Endodermal cell (in vitro differentiated cells): ENCODE measurements at regions not wholly inside any gene's neighbourhood (a gene's known extent, or its start where the extent isn't known, plus 50 kb on each side); places are given as distances from the start of the nearest gene placed in this dataset.

Source experiments
- DNase-seq: peaks from one replicate; pipeline ENCODE4 v3.0.0-alpha.2; 2017
- H3K27ac ChIP-seq: 2 replicates; pipeline ENCODE4 v1.5.1; 2013; ENCODE audit warnings: mild to moderate bottlenecking, low read depth, low read length, moderate library complexity
- H3K27me3 ChIP-seq: 2 replicates; pipeline ENCODE4 v1.6.1; 2013; ENCODE audit warnings: mild to moderate bottlenecking, low read length, moderate library complexity; ENCODE audit not compliant: insufficient read depth, control insufficient read depth, poor library complexity, severe bottlenecking
- H3K36me3 ChIP-seq: 2 replicates; pipeline ENCODE4 v1.7.0; 2013; ENCODE audit warnings: mild to moderate bottlenecking, low read length, moderate library complexity; ENCODE audit not compliant: control insufficient read depth, insufficient read depth
- H3K4me1 ChIP-seq: one replicate; pipeline ENCODE4 v1.7.0; 2013; ENCODE audit warnings: low read length; ENCODE audit not compliant: control insufficient read depth, insufficient read depth
- H3K4me3 ChIP-seq: 2 replicates; pipeline ENCODE4 v1.5.1; 2013; ENCODE audit warnings: mild to moderate bottlenecking, low read length, moderate library complexity
- H3K9ac ChIP-seq: 2 replicates; pipeline ENCODE4 v1.6.1; 2013; ENCODE audit warnings: mild to moderate bottlenecking, low read length, moderate library complexity; ENCODE audit not compliant: poor library complexity, severe bottlenecking; ENCODE audit errors: extremely low read depth
- H3K9me3 ChIP-seq: 2 replicates; pipeline ENCODE4 v1.6.1; 2013; ENCODE audit warnings: mild to moderate bottlenecking, low read length, moderate library complexity; ENCODE audit not compliant: control insufficient read depth
- H3K27ac Mint-ChIP-seq: 2 replicates; pipeline ENCODE4 v1.8.0; 2020; ENCODE audit warnings: mixed read lengths
- H3K27me3 Mint-ChIP-seq: 2 replicates; pipeline ENCODE4 v1.8.0; 2021; ENCODE audit warnings: mild to moderate bottlenecking, mixed read lengths; ENCODE audit not compliant: insufficient read depth
- H3K36me3 Mint-ChIP-seq: 2 replicates; pipeline ENCODE4 v1.8.0; 2020; ENCODE audit warnings: low read depth, mixed read lengths
- H3K4me1 Mint-ChIP-seq: 2 replicates; pipeline ENCODE4 v1.8.0; 2020; ENCODE audit warnings: mixed read lengths
- H3K4me3 Mint-ChIP-seq: 2 replicates; pipeline ENCODE4 v1.8.0; 2020; ENCODE audit warnings: mild to moderate bottlenecking, moderate library complexity, mixed read lengths
- H3K9me3 Mint-ChIP-seq: 2 replicates; pipeline ENCODE4 v1.8.0; 2020; ENCODE audit warnings: mild to moderate bottlenecking, mixed read lengths
- WGBS, 2 experiments: methylation state at CpG; one replicate each; pipeline versions ENCODE4 v1.1.5 to v1.1.7; 2013; ENCODE audit warnings: missing lambda C conversion rate in 2 of 2, mixed read lengths in 1 of 2; ENCODE audit not compliant: insufficient coverage in 1 of 2, insufficient read length in 1 of 2; 5-methylcytosine and 5-hydroxymethylcytosine counted together
- TF ChIP-seq, protein P1 (sequence below): fragments of 200-600 bp; sonication (generic); conservative IDR thresholded peaks from 2 replicates; pipeline ENCODE4 v1.5.0; 2021; ENCODE audit warnings: antibody characterized with exemption, mild to moderate bottlenecking

DNA sequence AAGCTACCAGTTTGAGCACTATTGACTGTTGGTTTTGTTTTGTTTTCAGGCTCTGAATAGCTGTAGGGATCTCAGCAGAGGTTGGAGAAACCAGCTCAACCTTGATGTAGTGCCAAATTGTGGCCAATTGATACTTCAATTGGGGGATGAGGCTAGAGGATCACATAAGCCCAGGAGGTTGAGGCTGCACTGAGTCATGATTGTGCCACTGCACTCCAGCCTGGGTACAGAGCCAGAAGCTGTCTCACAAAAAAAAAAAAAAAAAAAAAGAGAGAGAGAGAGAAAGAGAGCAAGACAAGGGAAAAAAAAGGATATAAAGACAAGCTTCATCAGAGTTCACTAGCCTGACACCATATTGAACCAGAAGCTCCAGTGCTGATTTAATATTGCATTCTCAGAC is 702.1 kb downstream of the FRK start:
- Histone ChIP-seq H3K36me3 (no peaks in the 10 kb centered on the region), H3K4me1 (peaks cover 4% of the 10 kb centered on the region), H3K9me3 (peaks cover under 1% of the 10 kb centered on the region), H3K27me3 (no peaks in the 10 kb centered on the region), H3K4me3 (no peak overlapping the region), H3K9ac (no peak overlapping the region), H3K27ac (no peak overlapping the region)
- Mint-ChIP-seq H3K9me3 (no peaks in the 10 kb centered on the region), H3K27me3 (peaks cover 19% of the 10 kb centered on the region), H3K27ac (no peak overlapping the region), H3K36me3 (no peaks in the 10 kb centered on the region), H3K4me1 (peaks cover 10% of the 10 kb centered on the region), H3K4me3 (no peak overlapping the region)
- DNase-seq, result no peak
- TF ChIP-seq, protein P1, sequence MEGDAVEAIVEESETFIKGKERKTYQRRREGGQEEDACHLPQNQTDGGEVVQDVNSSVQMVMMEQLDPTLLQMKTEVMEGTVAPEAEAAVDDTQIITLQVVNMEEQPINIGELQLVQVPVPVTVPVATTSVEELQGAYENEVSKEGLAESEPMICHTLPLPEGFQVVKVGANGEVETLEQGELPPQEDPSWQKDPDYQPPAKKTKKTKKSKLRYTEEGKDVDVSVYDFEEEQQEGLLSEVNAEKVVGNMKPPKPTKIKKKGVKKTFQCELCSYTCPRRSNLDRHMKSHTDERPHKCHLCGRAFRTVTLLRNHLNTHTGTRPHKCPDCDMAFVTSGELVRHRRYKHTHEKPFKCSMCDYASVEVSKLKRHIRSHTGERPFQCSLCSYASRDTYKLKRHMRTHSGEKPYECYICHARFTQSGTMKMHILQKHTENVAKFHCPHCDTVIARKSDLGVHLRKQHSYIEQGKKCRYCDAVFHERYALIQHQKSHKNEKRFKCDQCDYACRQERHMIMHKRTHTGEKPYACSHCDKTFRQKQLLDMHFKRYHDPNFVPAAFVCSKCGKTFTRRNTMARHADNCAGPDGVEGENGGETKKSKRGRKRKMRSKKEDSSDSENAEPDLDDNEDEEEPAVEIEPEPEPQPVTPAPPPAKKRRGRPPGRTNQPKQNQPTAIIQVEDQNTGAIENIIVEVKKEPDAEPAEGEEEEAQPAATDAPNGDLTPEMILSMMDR, result no peak

DNA sequence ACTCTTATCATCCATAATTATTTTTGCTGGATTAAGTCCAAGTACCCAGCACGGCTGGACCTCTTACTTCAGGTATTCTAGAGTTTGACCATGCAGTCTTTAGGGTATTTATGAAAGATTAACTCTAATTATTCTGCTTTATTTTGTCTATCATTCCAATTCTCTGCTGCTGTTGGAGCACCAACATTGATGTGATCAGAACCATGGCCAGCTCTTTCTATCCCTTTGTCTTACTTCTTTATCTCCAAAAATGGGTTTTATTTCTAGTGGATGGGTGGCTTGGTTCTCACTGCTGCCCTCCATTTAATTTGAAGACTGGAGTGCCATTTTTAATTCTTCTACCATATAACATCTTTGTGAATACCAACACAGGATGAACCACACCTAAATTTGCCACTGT is 704.3 kb downstream of the FRK start:
- Histone ChIP-seq H3K4me3 (no peak overlapping the region), H3K9ac (no peak overlapping the region), H3K27ac (no peak overlapping the region), H3K4me1 (peaks cover 4% of the 10 kb centered on the region), H3K9me3 (no peaks in the 10 kb centered on the region), H3K27me3 (no peaks in the 10 kb centered on the region), H3K36me3 (no peaks in the 10 kb centered on the region)
- no peaks in the 10 kb centered on the region for H3K36me3 Mint-ChIP-seq
- TF ChIP-seq, protein P1, result no peak
- 80% methylated on average over 1 of the region's 1 CpG; no CpG with 5 or more reads in 1 of the 2 experiments for WGBS, 2 experiments
- no peaks in the 10 kb centered on the region for H3K9me3 Mint-ChIP-seq
- no peak overlapping the region for H3K4me3 Mint-ChIP-seq
- DNase-seq, result no peak
- H3K27ac Mint-ChIP-seq, result no peak overlapping the region
- peaks cover 10% of the 10 kb centered on the region for H3K4me1 Mint-ChIP-seq
- peaks cover 30% of the 10 kb centered on the region for H3K27me3 Mint-ChIP-seq

DNA sequence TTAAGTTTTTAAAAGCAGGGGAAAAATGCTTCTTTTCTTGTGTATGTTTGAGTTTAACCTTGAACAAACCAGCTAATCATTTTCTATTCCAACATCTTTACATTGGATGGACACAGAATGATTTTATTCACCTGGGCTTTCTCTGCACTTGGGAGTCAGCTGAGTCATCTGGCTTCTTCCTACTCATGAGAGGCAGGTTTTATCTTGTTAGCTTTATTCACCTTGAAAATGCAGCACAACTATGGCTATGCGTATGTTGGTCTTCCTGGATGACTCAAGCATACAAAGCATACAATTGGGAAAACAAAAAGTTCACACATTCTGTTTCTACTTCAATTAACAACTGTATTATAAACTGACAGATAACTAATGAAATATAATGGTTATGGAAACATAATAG is 737.7 kb downstream of the FRK start:
- DNase-seq, result no peak
- Histone ChIP-seq H3K9ac (no peak overlapping the region), H3K27ac (no peak overlapping the region), H3K9me3 (no peaks in the 10 kb centered on the region), H3K4me3 (no peak overlapping the region), H3K4me1 (no peaks in the 10 kb centered on the region), H3K36me3 (no peaks in the 10 kb centered on the region), H3K27me3 (no peaks in the 10 kb centered on the region)
- TF ChIP-seq, protein P1, result no peak
- Mint-ChIP-seq H3K9me3 (no peaks in the 10 kb centered on the region), H3K27ac (no peak overlapping the region), H3K27me3 (no peaks in the 10 kb centered on the region), H3K4me3 (no peak overlapping the region), H3K4me1 (no peaks in the 10 kb centered on the region), H3K36me3 (no peaks in the 10 kb centered on the region)
- WGBS, 2 experiments, result 100% methylated on average over 1 of the region's 1 CpG
